ENCODE measurements at regions not wholly inside any gene's neighbourhood (a gene's known extent, or its start where the extent isn't known, plus 50 kb on each side); places are given as distances from the start of the nearest gene placed in this dataset.

DNA sequence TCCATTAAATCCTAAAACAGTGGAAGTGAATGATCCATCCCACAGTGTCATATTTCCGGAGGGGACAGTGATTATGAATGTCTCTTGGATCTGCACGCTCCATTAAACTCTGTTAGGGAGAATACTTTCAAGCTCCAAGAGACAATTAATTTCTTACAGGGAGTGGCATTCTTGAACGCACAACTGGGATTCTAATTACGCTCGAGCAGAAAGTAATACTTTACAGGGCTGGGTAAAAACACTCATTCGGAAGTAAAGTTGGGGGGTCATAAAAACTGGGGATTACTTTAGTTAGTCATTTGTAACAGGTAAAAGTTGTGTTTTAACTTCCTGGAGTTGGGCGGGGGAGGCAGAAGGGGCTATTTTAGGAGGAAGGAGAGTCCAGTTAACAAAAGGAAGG lies 151.8 kb downstream of the ZFP64 start:
- TF ChIP-seq, protein P1, sequence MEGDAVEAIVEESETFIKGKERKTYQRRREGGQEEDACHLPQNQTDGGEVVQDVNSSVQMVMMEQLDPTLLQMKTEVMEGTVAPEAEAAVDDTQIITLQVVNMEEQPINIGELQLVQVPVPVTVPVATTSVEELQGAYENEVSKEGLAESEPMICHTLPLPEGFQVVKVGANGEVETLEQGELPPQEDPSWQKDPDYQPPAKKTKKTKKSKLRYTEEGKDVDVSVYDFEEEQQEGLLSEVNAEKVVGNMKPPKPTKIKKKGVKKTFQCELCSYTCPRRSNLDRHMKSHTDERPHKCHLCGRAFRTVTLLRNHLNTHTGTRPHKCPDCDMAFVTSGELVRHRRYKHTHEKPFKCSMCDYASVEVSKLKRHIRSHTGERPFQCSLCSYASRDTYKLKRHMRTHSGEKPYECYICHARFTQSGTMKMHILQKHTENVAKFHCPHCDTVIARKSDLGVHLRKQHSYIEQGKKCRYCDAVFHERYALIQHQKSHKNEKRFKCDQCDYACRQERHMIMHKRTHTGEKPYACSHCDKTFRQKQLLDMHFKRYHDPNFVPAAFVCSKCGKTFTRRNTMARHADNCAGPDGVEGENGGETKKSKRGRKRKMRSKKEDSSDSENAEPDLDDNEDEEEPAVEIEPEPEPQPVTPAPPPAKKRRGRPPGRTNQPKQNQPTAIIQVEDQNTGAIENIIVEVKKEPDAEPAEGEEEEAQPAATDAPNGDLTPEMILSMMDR (IDR thresholded peaks at IDR 0.05): no peak
- TF ChIP-seq POLR2A (IDR thresholded peaks at IDR 0.05): no peak

All from body of pancreas (tissue), 4 donors.